ENCODE measurements at regions not wholly inside any gene's neighbourhood (a gene's known extent, or its start where the extent isn't known, plus 50 kb on each side); places are given as distances from the start of the nearest gene placed in this dataset.

DNA sequence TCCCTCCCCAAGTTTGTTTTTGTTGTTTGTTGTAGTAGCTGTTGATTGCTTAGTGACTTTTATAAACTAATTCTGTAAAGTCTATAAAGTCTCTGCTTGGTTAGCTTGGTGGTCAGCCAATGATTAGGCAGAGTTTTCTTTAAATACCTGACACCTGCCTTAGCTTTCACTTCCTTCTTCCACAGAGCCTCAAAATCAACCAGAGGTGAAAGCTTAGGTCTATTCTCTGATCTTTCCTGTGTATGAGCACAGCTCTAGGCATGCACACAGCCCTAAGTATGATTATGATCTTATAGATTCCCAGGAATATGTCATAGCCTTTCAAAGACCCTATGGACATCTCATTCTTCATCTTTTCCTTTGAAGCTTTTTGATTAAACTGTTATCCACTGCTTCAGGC is 514.7 kb downstream of the AACS start:
- DNase-seq (ENCODE audit: low spot score): no peak
- in situ Hi-C loops (cut with HindIII; ENCODE audit: low sequenced_read_pairs): no loop called here

DNA sequence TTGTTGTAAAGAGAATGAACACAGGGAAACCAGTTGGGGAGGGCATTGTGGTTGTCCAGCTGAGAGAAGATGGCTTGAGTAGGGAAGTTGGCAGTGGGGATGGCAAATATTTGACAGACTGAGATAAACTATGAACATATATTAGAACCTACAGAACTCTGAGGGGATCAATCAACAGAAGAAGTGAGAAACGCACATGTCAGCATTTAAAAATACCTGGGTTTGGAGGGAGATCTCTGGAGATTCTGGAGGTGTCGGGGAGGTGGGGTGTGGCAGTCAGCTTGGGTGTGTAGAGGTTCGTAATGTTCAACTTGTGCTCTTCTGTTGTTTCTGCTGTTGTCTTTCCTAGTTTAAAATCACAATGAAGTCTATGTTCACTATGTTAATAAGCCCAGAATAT is 517.8 kb downstream of the AACS start:
- in situ Hi-C loops (cut with HindIII; ENCODE audit: low sequenced_read_pairs): no loop called here
- no peak for DNase-seq (ENCODE audit: low spot score)

- no peak for DNase-seq (ENCODE audit: low spot score)
- in situ Hi-C loops (cut with HindIII; ENCODE audit: low sequenced_read_pairs): no loop called here
Measured at GRCh38 chr12:125586441-125586840, 521.2 kb downstream of the AACS start.

- in situ Hi-C loops (cut with HindIII; ENCODE audit: low sequenced_read_pairs): no loop called here
- no peak for DNase-seq (ENCODE audit: low spot score)
Measured at GRCh38 chr12:125593269-125593668, 528.0 kb downstream of the AACS start.

DNA sequence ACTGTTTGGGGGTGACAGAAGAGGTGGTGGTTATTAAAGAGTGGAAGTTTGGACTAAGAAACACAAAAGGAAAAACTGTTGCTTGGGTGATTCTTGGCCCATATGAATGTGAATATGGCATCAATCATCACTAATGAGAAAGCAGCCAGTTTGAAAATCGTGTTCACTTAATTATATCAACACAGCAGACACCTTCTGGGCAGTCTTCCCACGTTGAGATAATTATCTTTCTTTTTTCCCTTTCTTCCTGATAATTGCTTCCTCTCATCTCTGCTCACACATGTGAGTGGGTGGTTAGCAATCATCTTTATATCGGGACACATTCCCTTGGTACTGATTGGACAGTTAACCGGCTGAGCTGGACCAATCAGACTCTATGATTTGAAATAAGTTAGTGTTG is 539.7 kb downstream of the AACS start:
- DNase-seq (ENCODE audit: low spot score): no peak
- in situ Hi-C loops (cut with HindIII; ENCODE audit: low sequenced_read_pairs): no loop called here

DNA sequence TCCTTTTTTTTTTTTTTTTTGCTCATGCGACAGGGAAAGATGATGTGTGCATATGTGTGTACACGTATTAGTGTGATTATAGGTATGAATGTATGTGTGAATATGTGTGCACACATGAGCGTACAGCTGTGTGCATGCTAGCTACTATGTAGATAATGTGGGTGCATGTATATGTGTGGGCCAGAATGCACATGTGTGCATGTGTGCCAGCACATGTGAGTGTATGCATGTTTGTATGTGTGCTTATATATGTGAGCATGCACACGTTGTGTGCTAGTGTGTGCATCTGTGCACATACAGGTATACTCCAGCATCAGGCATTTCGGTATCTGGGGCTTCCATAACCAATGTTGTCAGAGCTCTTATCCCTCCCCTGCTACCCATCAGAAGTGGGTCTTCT is 541.1 kb downstream of the AACS start:
- DNase-seq (ENCODE audit: low spot score): no peak
- in situ Hi-C loops (cut with HindIII; ENCODE audit: low sequenced_read_pairs): no loop called here

DNA sequence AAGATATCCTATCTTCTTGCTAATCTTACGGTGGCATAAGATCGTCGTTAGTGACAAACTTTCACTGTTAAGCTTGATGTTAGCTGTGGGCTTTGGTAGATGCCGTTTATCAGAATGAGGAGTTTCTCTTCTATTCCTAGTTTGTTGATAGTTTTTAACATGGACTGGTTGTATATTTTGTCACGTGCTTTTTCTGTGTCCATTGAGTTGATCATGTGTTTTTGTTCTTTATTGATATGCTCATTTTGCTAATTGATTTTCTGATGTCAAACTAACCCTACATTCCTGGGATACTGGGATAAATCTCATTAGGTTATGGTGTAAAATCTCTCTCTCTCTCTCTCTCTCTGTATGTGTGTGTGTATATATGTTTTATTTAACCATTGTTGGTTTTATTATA is 545.1 kb downstream of the AACS start:
- no peak for DNase-seq (ENCODE audit: low spot score)
- in situ Hi-C loops (cut with HindIII; ENCODE audit: low sequenced_read_pairs): no loop called here

GRCh38 chr12:125610971-125611370 is 545.7 kb downstream of the AACS start:
- no peak for DNase-seq (ENCODE audit: low spot score)
- in situ Hi-C loops (cut with HindIII; ENCODE audit: low sequenced_read_pairs): no loop called here

GRCh38 chr12:125614058-125614457 is 548.8 kb downstream of the AACS start:
- in situ Hi-C loops (cut with HindIII; ENCODE audit: low sequenced_read_pairs): no loop called here
- DNase-seq (ENCODE audit: low spot score): no peak

GRCh38 chr12:125619723-125620122 is 554.5 kb downstream of the AACS start:
- no peak for DNase-seq (ENCODE audit: low spot score)
- in situ Hi-C loops (cut with HindIII; ENCODE audit: low sequenced_read_pairs): no loop called here

DNA sequence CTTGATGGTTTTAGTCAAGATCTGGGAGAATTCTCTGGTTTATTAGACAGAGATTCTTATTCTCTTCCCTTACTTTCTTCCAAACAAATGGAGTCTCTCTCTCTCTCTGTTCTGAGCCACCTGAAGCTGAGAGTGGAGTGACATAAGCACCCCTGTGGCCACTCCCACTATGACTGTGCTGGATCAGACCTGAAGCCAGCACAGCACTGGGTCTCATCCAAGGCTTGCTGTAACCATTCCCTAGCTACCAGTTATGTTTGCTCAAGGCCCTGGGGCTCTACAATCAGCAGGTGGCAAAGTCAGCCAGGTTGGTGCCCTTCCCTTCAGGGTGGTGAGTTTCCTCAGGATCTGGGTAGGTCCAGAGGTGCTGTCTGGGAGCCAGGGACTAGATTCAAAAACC is 568.5 kb downstream of the AACS start:
- no peak for DNase-seq (ENCODE audit: low spot score)
- in situ Hi-C loops (cut with HindIII; ENCODE audit: low sequenced_read_pairs): no loop called here

DNA sequence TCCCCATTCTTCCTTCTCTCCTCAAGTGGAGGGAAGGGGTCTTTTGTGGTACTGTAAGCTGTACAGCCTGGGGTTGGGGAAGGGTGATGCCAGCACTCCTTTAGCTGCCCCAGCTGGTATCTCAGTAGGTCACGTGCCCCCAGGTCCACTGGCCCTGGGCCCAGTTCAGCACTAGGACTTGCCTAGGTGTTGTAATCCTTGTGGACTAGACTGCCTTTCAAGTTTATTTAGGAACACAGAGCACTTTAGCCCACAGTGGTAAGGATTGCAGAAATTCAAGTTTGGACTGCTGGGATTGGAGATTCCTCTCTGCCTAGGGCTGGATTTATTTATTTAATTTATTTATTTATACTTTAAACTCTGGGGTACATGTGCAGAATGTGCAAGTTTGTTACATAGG is 569.6 kb downstream of the AACS start:
- no peak for DNase-seq (ENCODE audit: low spot score)
- in situ Hi-C loops (cut with HindIII; ENCODE audit: low sequenced_read_pairs): no loop called here

DNA sequence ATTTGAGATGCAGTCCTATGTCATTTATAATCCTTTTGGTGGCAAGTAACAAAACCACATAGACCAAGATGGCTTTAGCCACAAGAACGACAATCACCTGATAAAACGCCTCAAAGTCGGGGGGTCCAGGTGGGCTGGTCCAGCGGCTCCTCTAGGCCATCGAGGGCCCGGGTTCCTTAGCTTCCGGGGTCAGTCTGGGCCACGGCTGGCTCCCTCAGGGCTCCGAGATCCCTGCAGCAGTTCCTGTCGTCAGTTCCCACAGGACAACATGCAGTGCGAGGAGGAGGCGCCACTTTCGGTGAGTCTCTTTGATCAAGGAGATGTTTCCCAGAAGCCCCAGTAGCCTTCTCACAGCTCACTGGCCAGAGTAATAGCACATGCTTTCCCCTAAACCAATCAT is 574.6 kb downstream of the AACS start:
- in situ Hi-C loops (cut with HindIII; ENCODE audit: low sequenced_read_pairs): no loop called here
- no peak for DNase-seq (ENCODE audit: low spot score)

DNA sequence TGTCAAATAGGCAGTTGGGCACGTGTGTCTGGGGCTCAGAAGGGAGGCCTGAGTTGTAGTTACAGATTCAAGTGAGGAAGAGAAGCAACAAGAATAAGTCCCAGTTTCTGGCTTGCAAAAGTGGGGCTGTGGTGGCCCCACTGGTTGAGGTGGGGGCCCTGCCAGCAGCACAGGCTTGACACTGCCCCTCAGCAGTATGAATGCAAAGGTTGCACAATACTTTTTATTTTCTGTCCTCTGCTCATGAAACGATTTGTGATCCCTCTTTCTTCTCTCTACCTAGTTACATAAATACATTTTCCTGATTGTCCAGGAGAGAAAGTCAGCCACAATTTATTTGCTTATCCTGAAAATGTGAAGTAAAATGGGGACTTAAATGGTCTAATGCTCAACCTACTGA is 577.8 kb downstream of the AACS start:
- no peak for DNase-seq (ENCODE audit: low spot score)
- in situ Hi-C loops (cut with HindIII; ENCODE audit: low sequenced_read_pairs): no loop called here

- in situ Hi-C loops (cut with HindIII; ENCODE audit: low sequenced_read_pairs): no loop called here
Measured at GRCh38 chr12:125645724-125646123, 580.5 kb downstream of the AACS start.

GRCh38 chr12:125650587-125650986 is 585.4 kb downstream of the AACS start:
- no peak for DNase-seq (ENCODE audit: low spot score)
- in situ Hi-C loops (cut with HindIII; ENCODE audit: low sequenced_read_pairs): no loop called here

More at GRCh38 chr12:125645724-125646123, 580.5 kb downstream of the AACS start:
- DNase-seq (ENCODE audit: low spot score): no peak

- in situ Hi-C loops (cut with HindIII; ENCODE audit: low sequenced_read_pairs): no loop called here
- DNase-seq (ENCODE audit: low spot score): no peak
Measured at GRCh38 chr12:125651625-125652024, 586.4 kb downstream of the AACS start.

DNA sequence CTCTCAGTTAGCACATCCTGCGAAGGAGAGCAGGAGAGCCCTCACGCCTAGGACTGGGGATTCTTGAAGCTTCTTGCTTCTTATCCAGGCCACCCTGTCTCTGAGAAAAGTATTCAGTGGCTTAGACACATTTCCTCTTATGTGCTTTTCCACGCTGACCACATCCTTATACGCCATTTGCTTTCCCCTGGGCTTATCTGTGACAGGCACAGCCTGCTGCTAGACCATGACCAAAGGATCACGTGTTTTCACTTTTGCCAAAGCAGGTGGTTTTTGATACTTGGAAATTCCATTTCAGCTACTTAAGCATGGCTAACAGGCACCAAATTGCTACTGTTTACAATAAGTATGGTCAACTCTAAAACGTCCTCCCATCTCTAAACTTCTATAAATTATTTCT is 587.4 kb downstream of the AACS start:
- DNase-seq (ENCODE audit: low spot score): no peak
- in situ Hi-C loops (cut with HindIII; ENCODE audit: low sequenced_read_pairs): no loop called here

DNA sequence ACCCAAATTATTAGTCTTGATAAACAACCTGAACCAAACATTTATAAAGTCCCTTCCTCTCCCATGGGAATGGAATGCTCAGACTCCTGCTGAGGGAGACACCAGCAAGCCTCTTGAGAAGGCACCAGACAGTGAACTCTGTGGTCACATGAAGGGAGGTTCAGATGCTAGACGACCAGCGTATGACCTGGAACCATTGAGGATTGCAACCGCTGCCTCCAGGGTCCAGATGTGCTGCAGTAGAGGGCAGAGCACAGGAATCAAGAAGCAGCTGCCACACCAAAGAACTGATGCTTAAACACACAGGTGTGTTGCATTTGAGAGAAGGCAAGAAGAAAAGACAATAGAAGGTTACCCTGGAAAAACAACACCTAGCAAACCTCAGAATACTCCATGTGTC is 592.4 kb downstream of the AACS start:
- in situ Hi-C loops (cut with HindIII; ENCODE audit: low sequenced_read_pairs): no loop called here
- no peak for DNase-seq (ENCODE audit: low spot score)

GRCh38 chr12:125674554-125675338 is 609.5 kb downstream of the AACS start:
- no peak for DNase-seq (ENCODE audit: low spot score)
- in situ Hi-C loops (cut with HindIII; ENCODE audit: low sequenced_read_pairs): no loop called here

DNA sequence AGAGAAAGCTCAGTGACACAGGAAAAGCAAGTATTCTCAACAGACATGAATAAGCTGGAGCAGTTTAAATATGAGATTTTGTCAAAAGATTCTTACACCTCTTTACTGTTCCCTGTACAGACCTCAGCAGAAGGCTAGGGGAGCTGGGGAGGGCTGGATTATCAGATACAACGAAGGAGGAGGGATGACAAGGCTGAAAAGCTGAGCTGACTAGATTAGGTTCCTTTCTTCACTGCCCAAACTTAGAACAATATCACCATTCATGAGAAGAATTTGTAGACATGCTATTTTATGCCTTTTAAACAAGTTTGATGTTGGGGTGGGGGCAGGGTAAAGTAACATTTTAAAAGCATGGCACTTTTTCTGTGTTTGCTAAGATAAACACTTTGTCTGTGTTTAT is 611.1 kb downstream of the AACS start:
- in situ Hi-C loops (cut with HindIII; ENCODE audit: low sequenced_read_pairs): no loop called here
- no peak for DNase-seq (ENCODE audit: low spot score)

GRCh38 chr12:125677829-125678228 is 612.6 kb downstream of the AACS start:
- in situ Hi-C loops (cut with HindIII; ENCODE audit: low sequenced_read_pairs): no loop called here
- DNase-seq (ENCODE audit: low spot score): no peak

Measured in G401 (cell line).